ENCODE measurements at regions not wholly inside any gene's neighbourhood (a gene's known extent, or its start where the extent isn't known, plus 50 kb on each side); places are given as distances from the start of the nearest gene placed in this dataset.
"Not testable (repeated sequence)": the region's sequence is repeated elsewhere in the genome, so short reads cannot be mapped to it uniquely, and the experiment has no call there.

DNA sequence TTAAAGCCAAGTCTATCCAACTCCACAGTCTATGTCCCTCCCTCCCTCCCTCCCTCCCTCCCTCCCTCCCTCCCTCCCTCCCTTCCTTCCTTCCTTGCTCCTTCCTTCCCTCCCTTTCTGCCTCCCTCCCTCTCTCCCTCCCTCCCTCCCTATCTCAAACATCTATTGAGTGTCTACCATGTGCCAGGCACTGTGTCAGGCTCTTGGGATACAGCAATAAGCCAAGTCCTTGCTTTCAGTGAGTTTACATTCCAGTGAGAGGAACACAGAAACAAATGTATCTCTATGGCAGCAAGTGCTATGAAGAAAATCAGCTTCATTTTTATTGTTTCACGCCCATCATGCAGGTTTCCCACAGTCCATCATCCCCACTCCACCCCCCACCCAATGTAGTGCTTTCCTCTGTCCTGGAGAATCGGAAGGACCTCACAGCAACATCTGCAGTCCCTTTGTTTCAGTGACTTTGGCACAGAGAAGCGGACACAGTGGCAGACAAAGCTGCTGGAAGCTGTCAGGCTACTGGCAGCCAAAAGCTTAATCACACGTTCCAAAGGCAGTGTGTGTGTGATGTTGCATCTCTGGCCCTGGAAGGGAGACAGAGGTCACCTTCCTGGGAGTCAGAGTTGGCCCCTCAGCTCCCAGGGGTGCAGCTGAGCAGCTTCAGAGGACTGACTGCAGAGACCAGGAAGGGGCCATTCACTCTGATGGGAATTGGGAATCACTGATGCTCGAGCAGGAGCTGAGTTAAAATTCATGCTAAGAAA is 81.0 kb upstream of the PRSS12 start:
- intact Hi-C loops (cut with micrococcal nuclease); H3K36me3 Mint-ChIP-seq; CTCF ChIA-PET (ENCODE audit: partially characterized antibody); H3K27me3 Mint-ChIP-seq; H3K9me3 Mint-ChIP-seq; H3K4me3 ChIP-seq (ENCODE audit: low read length in 2 of 2); DNase-seq; H3K4me1 Mint-ChIP-seq; H3K4me3 Mint-ChIP-seq; H3K27me3 ChIP-seq (ENCODE audit: insufficient read depth, low read length); POLR2A ChIA-PET (ENCODE audit: partially characterized antibody); H3K27ac ChIP-seq (ENCODE audit: low read depth, low read length); H3K4me1 ChIP-seq (ENCODE audit: insufficient read depth, low read length); H3K36me3 ChIP-seq (ENCODE audit: insufficient read depth, low read length); H3K9me3 ChIP-seq (ENCODE audit: control insufficient read depth in 1 of 2, low read length in 2 of 2); H3K27ac Mint-ChIP-seq: not testable (repeated sequence)

GRCh38 chr4:118435415-118435814 is 82.6 kb upstream of the PRSS12 start:
- H3K36me3 ChIP-seq (ENCODE audit: insufficient read depth, low read length); intact Hi-C loops (cut with micrococcal nuclease); CTCF ChIA-PET (ENCODE audit: partially characterized antibody); H3K27ac ChIP-seq (ENCODE audit: low read depth, low read length); POLR2A ChIA-PET (ENCODE audit: partially characterized antibody); H3K27me3 ChIP-seq (ENCODE audit: insufficient read depth, low read length); H3K27me3 Mint-ChIP-seq; DNase-seq; H3K4me1 ChIP-seq (ENCODE audit: insufficient read depth, low read length); H3K9me3 Mint-ChIP-seq; H3K27ac Mint-ChIP-seq; H3K9me3 ChIP-seq (ENCODE audit: control insufficient read depth in 1 of 2, low read length in 2 of 2); H3K4me1 Mint-ChIP-seq; H3K4me3 Mint-ChIP-seq; H3K4me3 ChIP-seq (ENCODE audit: low read length in 2 of 2); H3K36me3 Mint-ChIP-seq: not testable (repeated sequence)

GRCh38 chr4:118442115-118442837 is 89.5 kb upstream of the PRSS12 start:
- H3K27ac Mint-ChIP-seq; H3K27me3 ChIP-seq (ENCODE audit: insufficient read depth, low read length); H3K4me1 Mint-ChIP-seq; H3K4me3 Mint-ChIP-seq; POLR2A ChIA-PET (ENCODE audit: partially characterized antibody); H3K36me3 Mint-ChIP-seq; H3K4me1 ChIP-seq (ENCODE audit: insufficient read depth, low read length); H3K36me3 ChIP-seq (ENCODE audit: insufficient read depth, low read length); H3K9me3 ChIP-seq (ENCODE audit: control insufficient read depth in 1 of 2, low read length in 2 of 2); intact Hi-C loops (cut with micrococcal nuclease); CTCF ChIA-PET (ENCODE audit: partially characterized antibody); H3K9me3 Mint-ChIP-seq; H3K27me3 Mint-ChIP-seq; DNase-seq; H3K4me3 ChIP-seq (ENCODE audit: low read length in 2 of 2); H3K27ac ChIP-seq (ENCODE audit: low read depth, low read length): not testable (repeated sequence)

DNA sequence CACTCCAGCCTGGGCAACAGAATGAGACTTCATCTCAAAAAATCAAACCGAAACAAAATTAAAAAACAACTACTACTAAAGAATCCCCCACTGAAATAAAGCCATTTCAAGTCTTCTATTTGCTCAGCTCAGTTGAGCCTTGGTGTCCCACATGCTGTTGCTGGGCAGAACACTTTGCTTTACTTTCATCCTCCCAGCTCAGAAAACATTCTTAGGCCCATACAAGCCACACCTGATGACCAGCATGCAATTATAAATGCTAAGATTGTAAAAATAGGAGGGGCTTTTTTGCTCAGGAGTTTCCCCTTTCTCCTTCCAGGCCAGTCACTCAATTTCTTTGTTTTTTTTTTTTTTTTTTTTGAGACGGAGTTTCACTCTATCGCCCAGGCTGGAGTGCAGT is 94.6 kb upstream of the PRSS12 start:
- H3K27me3 Mint-ChIP-seq; intact Hi-C loops (cut with micrococcal nuclease): not testable (repeated sequence)

DNA sequence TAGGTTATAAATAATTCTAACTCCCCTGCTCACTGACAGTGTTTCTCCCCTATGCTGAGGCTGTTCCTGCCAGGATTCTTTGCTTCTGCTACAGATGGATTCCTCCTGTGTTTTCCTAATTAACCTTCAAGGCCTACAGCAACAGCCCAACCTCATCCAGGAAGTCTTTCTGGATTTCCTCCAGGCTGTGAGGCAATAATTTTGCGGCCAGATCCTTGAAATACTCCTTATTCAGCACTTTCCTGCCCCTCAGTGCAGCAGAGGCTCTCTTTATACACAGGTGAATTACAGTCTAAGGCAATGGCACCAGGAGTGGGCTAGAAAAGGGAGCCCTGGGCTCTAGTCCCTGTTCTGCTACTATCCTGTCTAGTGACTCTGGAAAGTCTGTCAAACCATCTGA is 102.1 kb upstream of the PRSS12 start:
- H3K9me3 ChIP-seq (ENCODE audit: control insufficient read depth in 1 of 2, low read length in 2 of 2); DNase-seq; H3K9me3 Mint-ChIP-seq; H3K36me3 Mint-ChIP-seq; H3K27me3 ChIP-seq (ENCODE audit: insufficient read depth, low read length); H3K4me1 ChIP-seq (ENCODE audit: insufficient read depth, low read length); H3K27ac Mint-ChIP-seq; intact Hi-C loops (cut with micrococcal nuclease); POLR2A ChIA-PET (ENCODE audit: partially characterized antibody); H3K4me1 Mint-ChIP-seq; H3K4me3 ChIP-seq (ENCODE audit: low read length in 2 of 2); H3K27ac ChIP-seq (ENCODE audit: low read depth, low read length); H3K27me3 Mint-ChIP-seq; H3K36me3 ChIP-seq (ENCODE audit: insufficient read depth, low read length); H3K4me3 Mint-ChIP-seq; CTCF ChIA-PET (ENCODE audit: partially characterized antibody): not testable (repeated sequence)

More for the DNA sequence above, 94.6 kb upstream of the PRSS12 start:
- DNase-seq; H3K27ac ChIP-seq (ENCODE audit: low read depth, low read length); POLR2A ChIA-PET (ENCODE audit: partially characterized antibody); CTCF ChIA-PET (ENCODE audit: partially characterized antibody); H3K27ac Mint-ChIP-seq; H3K36me3 Mint-ChIP-seq; H3K36me3 ChIP-seq (ENCODE audit: insufficient read depth, low read length); H3K27me3 ChIP-seq (ENCODE audit: insufficient read depth, low read length); H3K4me1 ChIP-seq (ENCODE audit: insufficient read depth, low read length); H3K9me3 Mint-ChIP-seq; H3K4me1 Mint-ChIP-seq; H3K9me3 ChIP-seq (ENCODE audit: control insufficient read depth in 1 of 2, low read length in 2 of 2); H3K4me3 Mint-ChIP-seq; H3K4me3 ChIP-seq (ENCODE audit: low read length in 2 of 2): not testable (repeated sequence)

DNA sequence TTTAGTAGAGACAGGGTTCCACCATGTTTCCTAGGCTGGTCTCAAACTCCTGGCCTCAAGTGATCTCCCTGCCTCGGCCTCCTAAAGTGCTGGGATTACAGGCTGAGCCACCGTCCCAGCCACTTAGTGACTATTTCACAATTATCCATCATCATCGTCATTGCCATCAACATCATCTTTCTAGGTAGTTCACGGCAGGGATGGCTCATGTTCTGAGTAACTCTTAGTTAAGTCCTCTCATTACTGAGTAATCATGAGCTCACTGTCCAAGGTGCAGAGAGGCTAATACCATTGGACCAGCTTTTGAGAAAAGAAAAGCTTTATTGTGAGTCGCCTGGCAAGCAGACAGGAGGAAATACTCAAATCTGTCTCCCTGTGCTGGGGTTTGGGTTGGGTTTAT is 108.6 kb upstream of the PRSS12 start:
- H3K4me3 Mint-ChIP-seq; CTCF ChIA-PET (ENCODE audit: partially characterized antibody); H3K4me1 Mint-ChIP-seq; H3K27ac ChIP-seq (ENCODE audit: low read depth, low read length); H3K9me3 ChIP-seq (ENCODE audit: control insufficient read depth in 1 of 2, low read length in 2 of 2); H3K27me3 ChIP-seq (ENCODE audit: insufficient read depth, low read length); H3K9me3 Mint-ChIP-seq; H3K4me3 ChIP-seq (ENCODE audit: low read length in 2 of 2); POLR2A ChIA-PET (ENCODE audit: partially characterized antibody); intact Hi-C loops (cut with micrococcal nuclease); H3K36me3 ChIP-seq (ENCODE audit: insufficient read depth, low read length); H3K27me3 Mint-ChIP-seq; H3K36me3 Mint-ChIP-seq; H3K4me1 ChIP-seq (ENCODE audit: insufficient read depth, low read length); H3K27ac Mint-ChIP-seq: not testable (repeated sequence)
- DNase-seq = peak in 1 of 5 donors; percentile 0

GRCh38 chr4:118465831-118466230 is 113.0 kb upstream of the PRSS12 start:
- H3K36me3 Mint-ChIP-seq; H3K27me3 Mint-ChIP-seq; H3K9me3 Mint-ChIP-seq; CTCF ChIA-PET (ENCODE audit: partially characterized antibody); H3K27me3 ChIP-seq (ENCODE audit: insufficient read depth, low read length); H3K36me3 ChIP-seq (ENCODE audit: insufficient read depth, low read length); intact Hi-C loops (cut with micrococcal nuclease); H3K27ac ChIP-seq (ENCODE audit: low read depth, low read length); POLR2A ChIA-PET (ENCODE audit: partially characterized antibody); H3K4me3 ChIP-seq (ENCODE audit: low read length in 2 of 2); H3K4me3 Mint-ChIP-seq; H3K4me1 Mint-ChIP-seq; H3K9me3 ChIP-seq (ENCODE audit: control insufficient read depth in 1 of 2, low read length in 2 of 2); H3K27ac Mint-ChIP-seq; H3K4me1 ChIP-seq (ENCODE audit: insufficient read depth, low read length); DNase-seq: not testable (repeated sequence)
